GM12878 (cell line): ENCODE measurements at regions not wholly inside any gene's neighbourhood (a gene's known extent, or its start where the extent isn't known, plus 50 kb on each side); places are given as distances from the start of the nearest gene placed in this dataset.

Experiments used
- CHD2 ChIP-seq: IDR thresholded peaks from 2 replicates; pipeline ENCODE4 v1.6.1; 2011; ENCODE audit warnings: low read depth, low read length, improper control_type of control experiment, borderline replicate concordance
- CTCF ChIP-seq, 3 experiments: IDR thresholded peaks in 2 of 3; conservative IDR thresholded peaks in 1 of 3; 2 replicates each; pipeline ENCODE4 v1.5.1; 2011; ENCODE audit warnings: low read depth in 3 of 3, low read length in 3 of 3, mild to moderate bottlenecking in 3 of 3, control low read depth in 2 of 3, moderate library complexity in 2 of 3, inconsistent platforms in 1 of 3, mixed read lengths in 1 of 3; ENCODE audit not compliant: control insufficient read depth in 2 of 3, insufficient read depth in 1 of 3; ENCODE audit errors: extremely low read depth in 1 of 3
- EP300 ChIP-seq, 2 experiments: fragments of 150-350 bp in 1 of 2; IDR thresholded peaks; 2 replicates each; pipeline ENCODE4 v1.6.1; 2011 to 2012; ENCODE audit warnings: low read depth in 2 of 2, low read length in 2 of 2, borderline replicate concordance in 1 of 2, improper control_type of control experiment in 1 of 2, inconsistent platforms in 1 of 2; ENCODE audit not compliant: control insufficient read depth in 1 of 2
- HDAC2 ChIP-seq: fragments of 200-600 bp; sonication (generic); IDR thresholded peaks from 2 replicates; pipeline ENCODE4 v1.6.1; 2017
- SP1 ChIP-seq: IDR thresholded peaks from one replicate; pipeline ENCODE4 v1.6.1; 2011; ENCODE audit warnings: low read depth, low read length
- TBL1XR1 ChIP-seq: IDR thresholded peaks from 2 replicates; pipeline ENCODE4 v1.6.1; 2012; ENCODE audit warnings: low read depth, low read length, improper control_type of control experiment
- TF ChIP-seq, protein P1 (sequence below): IDR thresholded peaks from 2 replicates; pipeline ENCODE4 v1.6.1; 2012; ENCODE audit warnings: low read depth, low read length, improper control_type of control experiment

DNA sequence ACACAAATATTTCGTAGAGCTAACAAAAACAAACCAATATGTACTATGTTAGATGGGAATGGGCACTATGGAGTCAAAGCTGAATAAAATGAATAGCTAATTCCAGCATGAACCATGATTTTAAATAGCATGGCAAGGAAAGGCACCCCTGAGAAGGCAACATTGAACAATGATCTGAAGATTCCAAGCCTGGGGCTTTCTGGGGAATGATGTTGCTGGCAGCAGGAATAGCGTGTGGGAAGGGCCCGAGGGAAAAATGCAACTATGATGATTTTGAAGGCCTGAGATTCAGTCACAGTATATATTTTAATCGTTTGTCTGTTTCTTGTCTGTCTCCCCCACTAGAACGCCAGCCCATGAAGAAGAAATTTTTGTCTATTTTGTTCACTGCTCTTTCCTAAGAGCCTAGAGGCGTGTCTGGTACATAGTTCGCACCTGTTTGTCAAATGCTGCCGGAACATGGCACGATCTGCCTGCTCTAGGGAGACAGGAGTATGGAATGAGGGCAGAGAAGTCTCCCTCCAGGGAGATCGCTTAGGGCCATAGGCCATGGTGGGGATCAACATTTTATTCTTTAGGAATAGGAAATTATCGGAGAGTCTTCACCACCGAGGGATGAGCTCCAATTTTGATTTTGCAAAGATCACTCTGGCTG is 84.8 kb upstream of the EYA2 start:
- TF ChIP-seq EP300 (IDR thresholded peaks at IDR 0.05; ENCODE audit: borderline replicate concordance in 1 of 2, control insufficient read depth in 1 of 2, low read depth in 2 of 2, low read length in 2 of 2), result no peak
- TF ChIP-seq, protein P1, sequence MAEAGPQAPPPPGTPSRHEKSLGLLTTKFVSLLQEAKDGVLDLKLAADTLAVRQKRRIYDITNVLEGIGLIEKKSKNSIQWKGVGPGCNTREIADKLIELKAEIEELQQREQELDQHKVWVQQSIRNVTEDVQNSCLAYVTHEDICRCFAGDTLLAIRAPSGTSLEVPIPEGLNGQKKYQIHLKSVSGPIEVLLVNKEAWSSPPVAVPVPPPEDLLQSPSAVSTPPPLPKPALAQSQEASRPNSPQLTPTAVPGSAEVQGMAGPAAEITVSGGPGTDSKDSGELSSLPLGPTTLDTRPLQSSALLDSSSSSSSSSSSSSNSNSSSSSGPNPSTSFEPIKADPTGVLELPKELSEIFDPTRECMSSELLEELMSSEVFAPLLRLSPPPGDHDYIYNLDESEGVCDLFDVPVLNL, result no peak
- TF ChIP-seq CTCF (IDR thresholded peaks at IDR 0.05 in 2 of 3, conservative IDR thresholded peaks at IDR 0.05 in 1 of 3; ENCODE audit: control insufficient read depth in 2 of 3, extremely low read depth in 1 of 3, insufficient read depth in 1 of 3, low read depth in 3 of 3, low read length in 3 of 3), result no peak
- no peak for TF ChIP-seq CHD2
- TF ChIP-seq SP1, result no peak
- TF ChIP-seq HDAC2, result no peak
- no peak for TF ChIP-seq TBL1XR1
